ENCODE measurements at regions not wholly inside any gene's neighbourhood (a gene's known extent, or its start where the extent isn't known, plus 50 kb on each side); places are given as distances from the start of the nearest gene placed in this dataset.
A peak's percentile ranks its signal among the peaks of the same experiment; 100 is the strongest.
"Not testable (repeated sequence)": the region's sequence is repeated elsewhere in the genome, so short reads cannot be mapped to it uniquely, and the experiment has no call there.

DNA sequence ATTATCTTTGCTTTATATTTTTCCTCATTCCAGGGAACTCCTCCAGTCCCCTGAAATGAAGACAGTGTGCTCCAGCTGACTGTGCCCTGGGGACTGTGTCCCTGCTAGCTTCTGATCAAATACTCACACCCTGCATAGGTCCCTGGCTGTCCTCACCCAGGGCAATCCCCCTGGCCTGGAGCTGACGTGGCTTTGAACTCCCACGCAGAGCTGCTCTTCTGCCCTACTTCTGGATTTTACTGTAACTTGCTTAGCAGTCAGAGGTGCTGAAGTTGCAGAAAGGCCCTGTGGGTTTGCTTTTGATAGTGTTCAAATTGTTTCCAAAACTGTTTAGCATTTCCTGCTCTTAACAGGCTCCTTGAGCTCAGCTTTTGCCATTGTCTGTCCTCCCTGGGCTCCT is 186.5 kb downstream of the FASLG start:
- no peak overlapping the region for H3K9ac ChIP-seq (ENCODE audit: low read length)
- peaks cover 5% of the 10 kb centered on the region for H3K4me1 ChIP-seq (ENCODE audit: control insufficient read depth, insufficient read depth, low read length)
- H3K9me3 ChIP-seq (ENCODE audit: control insufficient read depth, low read length): no peaks in the 10 kb centered on the region
- no peaks in the 10 kb centered on the region for H3K27me3 ChIP-seq (replicated peaks; ENCODE audit: control insufficient read depth, insufficient read depth, low read length)
- DNase-seq (ENCODE audit: low read depth): peak; percentile 15
- no peak overlapping the region for H3K4me3 ChIP-seq (ENCODE audit: low read length)
- no peaks in the 10 kb centered on the region for H3K36me3 ChIP-seq (ENCODE audit: control insufficient read depth, insufficient read depth, low read length, severe bottlenecking)

- Histone ChIP-seq H3K27me3 (replicated peaks; ENCODE audit: control insufficient read depth, insufficient read depth, low read length) (no peaks in the 10 kb centered on the region), H3K9ac (ENCODE audit: low read length) (no peak overlapping the region), H3K4me3 (ENCODE audit: low read length) (no peak overlapping the region), H3K4me1 (ENCODE audit: control insufficient read depth, insufficient read depth, low read length) (peaks cover 5% of the 10 kb centered on the region), H3K9me3 (ENCODE audit: control insufficient read depth, low read length) (no peaks in the 10 kb centered on the region), H3K36me3 (ENCODE audit: control insufficient read depth, insufficient read depth, low read length, severe bottlenecking) (no peaks in the 10 kb centered on the region)
- no peak for DNase-seq (ENCODE audit: low read depth)
Measured at GRCh38 chr1:172845865-172846264, 187.0 kb downstream of the FASLG start.

DNA sequence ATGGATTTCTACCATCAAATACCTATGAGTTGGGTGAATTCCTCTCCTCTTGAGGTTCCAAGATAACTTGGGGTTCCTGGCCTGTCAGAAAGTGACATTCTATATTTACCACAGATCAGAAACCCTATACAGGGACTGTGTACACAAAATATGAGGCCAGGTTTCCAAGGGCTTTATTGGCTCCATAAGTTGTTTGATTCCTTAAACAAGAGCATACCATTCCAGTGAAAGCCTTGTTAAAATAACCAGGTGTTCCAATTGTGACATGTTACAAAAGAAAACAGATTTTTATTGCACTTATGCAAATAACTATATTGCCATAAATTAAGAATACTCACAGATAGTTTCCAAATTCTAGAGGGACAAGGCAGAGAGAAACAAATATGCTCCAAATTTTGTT is 188.9 kb downstream of the FASLG start:
- H3K9me3 ChIP-seq (ENCODE audit: control insufficient read depth, low read length); H3K4me1 ChIP-seq (ENCODE audit: control insufficient read depth, insufficient read depth, low read length): not testable (repeated sequence)

DNA sequence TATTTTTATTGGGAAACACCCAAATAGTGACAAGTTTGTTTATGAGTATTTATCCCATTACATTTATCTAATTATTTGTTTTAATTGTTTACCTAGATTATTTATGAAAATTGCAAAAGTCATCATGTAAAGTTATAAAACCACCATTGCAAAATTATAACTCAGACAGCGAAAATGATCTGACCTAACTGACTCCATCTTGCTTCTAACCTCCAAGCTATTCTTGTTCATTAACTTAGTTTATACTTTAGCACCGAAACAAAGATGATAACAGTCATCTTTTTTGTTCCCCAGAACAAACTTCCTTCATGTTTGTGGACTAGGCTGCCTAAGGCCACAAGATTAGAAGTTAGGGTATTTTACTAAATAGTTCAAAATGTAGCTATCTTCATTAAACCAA is 190.8 kb downstream of the FASLG start:
- H3K4me3 ChIP-seq (ENCODE audit: low read length): no peak overlapping the region
- no peaks in the 10 kb centered on the region for H3K9me3 ChIP-seq (ENCODE audit: control insufficient read depth, low read length)
- no peaks in the 10 kb centered on the region for H3K36me3 ChIP-seq (ENCODE audit: control insufficient read depth, insufficient read depth, low read length, severe bottlenecking)
- DNase-seq (ENCODE audit: low read depth): no peak
- no peak overlapping the region for H3K9ac ChIP-seq (ENCODE audit: low read length)
- no peaks in the 10 kb centered on the region for H3K27me3 ChIP-seq (replicated peaks; ENCODE audit: control insufficient read depth, insufficient read depth, low read length)
- peaks cover 5% of the 10 kb centered on the region for H3K4me1 ChIP-seq (ENCODE audit: control insufficient read depth, insufficient read depth, low read length)

More for the DNA sequence above, 188.9 kb downstream of the FASLG start:
- H3K27me3 ChIP-seq (replicated peaks; ENCODE audit: control insufficient read depth, insufficient read depth, low read length); H3K9ac ChIP-seq (ENCODE audit: low read length); DNase-seq (ENCODE audit: low read depth); H3K4me3 ChIP-seq (ENCODE audit: low read length); H3K36me3 ChIP-seq (ENCODE audit: control insufficient read depth, insufficient read depth, low read length, severe bottlenecking): not testable (repeated sequence)

GRCh38 chr1:172851077-172851476 is 192.2 kb downstream of the FASLG start:
- Histone ChIP-seq H3K9me3 (ENCODE audit: control insufficient read depth, low read length) (no peaks in the 10 kb centered on the region), H3K9ac (ENCODE audit: low read length) (no peak overlapping the region), H3K4me3 (ENCODE audit: low read length) (no peak overlapping the region), H3K36me3 (ENCODE audit: control insufficient read depth, insufficient read depth, low read length, severe bottlenecking) (no peaks in the 10 kb centered on the region), H3K27me3 (replicated peaks; ENCODE audit: control insufficient read depth, insufficient read depth, low read length) (no peaks in the 10 kb centered on the region), H3K4me1 (ENCODE audit: control insufficient read depth, insufficient read depth, low read length) (no peaks in the 10 kb centered on the region)
- no peak for DNase-seq (ENCODE audit: low read depth)

DNA sequence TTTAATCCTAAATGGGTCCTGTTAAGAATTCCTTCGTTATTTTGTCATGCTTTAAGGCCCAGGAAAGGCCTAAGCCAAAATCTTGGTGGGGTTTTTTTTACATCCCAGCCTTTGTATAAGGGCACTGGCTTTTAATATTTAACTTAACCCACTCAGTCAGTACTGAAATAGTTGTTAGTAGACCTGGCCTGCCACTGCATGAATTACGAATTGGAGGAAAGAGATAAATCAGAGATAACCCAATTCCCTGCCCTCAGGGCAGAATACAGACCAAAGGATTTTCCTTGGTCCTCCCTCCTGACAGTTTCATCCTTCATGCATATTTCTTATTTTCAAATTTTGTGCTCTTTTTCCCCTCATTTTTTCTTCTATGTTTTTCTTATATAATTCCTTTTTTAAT is 193.0 kb downstream of the FASLG start:
- Histone ChIP-seq H3K27me3 (replicated peaks; ENCODE audit: control insufficient read depth, insufficient read depth, low read length) (no peaks in the 10 kb centered on the region), H3K4me1 (ENCODE audit: control insufficient read depth, insufficient read depth, low read length) (no peaks in the 10 kb centered on the region), H3K36me3 (ENCODE audit: control insufficient read depth, insufficient read depth, low read length, severe bottlenecking) (no peaks in the 10 kb centered on the region), H3K9ac (ENCODE audit: low read length) (no peak overlapping the region), H3K4me3 (ENCODE audit: low read length) (no peak overlapping the region), H3K9me3 (ENCODE audit: control insufficient read depth, low read length) (no peaks in the 10 kb centered on the region)
- DNase-seq (ENCODE audit: low read depth): no peak

GRCh38 chr1:172855983-172856382 is 194.8 kb downstream of the TNFSF18 start:
- not testable (repeated sequence) for H3K4me1 ChIP-seq (ENCODE audit: control insufficient read depth, insufficient read depth, low read length); H3K4me3 ChIP-seq (ENCODE audit: low read length)

DNA sequence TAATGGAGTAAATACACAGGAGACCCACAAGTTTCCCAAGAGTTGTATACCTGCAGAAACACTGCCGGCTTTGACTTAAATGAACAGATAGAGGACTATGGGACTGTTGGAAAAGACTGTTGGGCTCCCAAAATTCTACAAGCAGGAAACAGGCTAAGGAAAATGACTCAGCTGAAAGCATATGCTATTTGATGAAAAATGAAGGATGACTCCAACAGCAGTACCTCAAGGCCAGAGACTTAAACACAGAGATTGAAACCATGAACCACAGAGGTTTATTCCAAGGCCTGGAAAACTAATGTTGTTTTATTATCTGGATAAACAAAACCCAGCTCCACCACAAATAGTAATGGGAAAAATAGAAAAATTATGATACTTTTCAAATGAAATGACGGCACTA is 187.7 kb downstream of the TNFSF18 start:
- Histone ChIP-seq H3K9ac (ENCODE audit: low read length) (no peak overlapping the region), H3K4me1 (ENCODE audit: control insufficient read depth, insufficient read depth, low read length) (peaks cover 4% of the 10 kb centered on the region), H3K27me3 (replicated peaks; ENCODE audit: control insufficient read depth, insufficient read depth, low read length) (no peaks in the 10 kb centered on the region), H3K4me3 (ENCODE audit: low read length) (no peak overlapping the region), H3K36me3 (ENCODE audit: control insufficient read depth, insufficient read depth, low read length, severe bottlenecking) (no peaks in the 10 kb centered on the region), H3K9me3 (ENCODE audit: control insufficient read depth, low read length) (peaks cover 7% of the 10 kb centered on the region)
- DNase-seq (ENCODE audit: low read depth): no peak

More at GRCh38 chr1:172855983-172856382, 194.8 kb downstream of the TNFSF18 start:
- DNase-seq (ENCODE audit: low read depth); H3K9me3 ChIP-seq (ENCODE audit: control insufficient read depth, low read length); H3K36me3 ChIP-seq (ENCODE audit: control insufficient read depth, insufficient read depth, low read length, severe bottlenecking); H3K9ac ChIP-seq (ENCODE audit: low read length); H3K27me3 ChIP-seq (replicated peaks; ENCODE audit: control insufficient read depth, insufficient read depth, low read length): not testable (repeated sequence)

- H3K27me3 ChIP-seq (replicated peaks; ENCODE audit: control insufficient read depth, insufficient read depth, low read length): no peaks in the 10 kb centered on the region
- peaks cover 7% of the 10 kb centered on the region for H3K9me3 ChIP-seq (ENCODE audit: control insufficient read depth, low read length)
- no peak overlapping the region for H3K4me3 ChIP-seq (ENCODE audit: low read length)
- H3K36me3 ChIP-seq (ENCODE audit: control insufficient read depth, insufficient read depth, low read length, severe bottlenecking): no peaks in the 10 kb centered on the region
- H3K4me1 ChIP-seq (ENCODE audit: control insufficient read depth, insufficient read depth, low read length): no peaks in the 10 kb centered on the region
- H3K9ac ChIP-seq (ENCODE audit: low read length): no peak overlapping the region
- DNase-seq (ENCODE audit: low read depth): no peak
Measured at GRCh38 chr1:172867216-172867818, 183.4 kb downstream of the TNFSF18 start.

DNA sequence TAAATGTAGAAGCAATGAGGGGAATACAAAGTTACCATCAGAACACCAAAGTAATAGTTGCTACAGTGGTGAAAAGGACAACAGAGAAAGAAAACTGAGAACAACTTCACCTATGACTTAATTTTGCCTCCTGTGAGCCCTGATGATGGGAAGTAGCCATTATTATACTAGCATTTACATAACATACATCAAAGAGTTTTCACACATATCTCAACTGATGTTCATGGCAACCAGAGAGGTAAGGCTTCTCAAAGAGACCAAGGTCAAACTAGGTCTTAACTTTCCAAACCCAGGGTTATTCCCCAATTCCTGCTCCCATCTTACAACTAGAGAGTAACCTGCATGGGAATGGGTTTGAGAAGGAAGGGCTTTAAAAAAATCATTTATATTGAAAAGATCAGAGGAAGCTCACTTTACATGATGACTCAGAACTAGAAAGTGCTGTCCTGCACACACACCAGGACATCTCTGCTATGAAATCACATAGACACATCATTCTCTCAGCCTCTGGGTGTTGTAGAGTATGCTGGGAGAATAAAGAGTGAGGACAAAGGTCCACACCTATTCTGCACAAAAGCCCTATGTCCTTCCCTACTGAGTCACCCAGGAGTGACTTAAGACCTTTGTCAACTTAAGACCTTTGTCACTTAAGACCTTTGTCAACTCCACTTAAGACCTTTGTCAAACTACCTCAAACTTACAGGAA is 179.7 kb downstream of the TNFSF18 start:
- DNase-seq (ENCODE audit: low read depth): peak; percentile 15
- H3K9ac ChIP-seq (ENCODE audit: low read length): no peak overlapping the region
- no peaks in the 10 kb centered on the region for H3K36me3 ChIP-seq (ENCODE audit: control insufficient read depth, insufficient read depth, low read length, severe bottlenecking)
- H3K9me3 ChIP-seq (ENCODE audit: control insufficient read depth, low read length): no peaks in the 10 kb centered on the region
- no peaks in the 10 kb centered on the region for H3K4me1 ChIP-seq (ENCODE audit: control insufficient read depth, insufficient read depth, low read length)
- H3K4me3 ChIP-seq (ENCODE audit: low read length): no peak overlapping the region
- H3K27me3 ChIP-seq (replicated peaks; ENCODE audit: control insufficient read depth, insufficient read depth, low read length): no peaks in the 10 kb centered on the region

DNA sequence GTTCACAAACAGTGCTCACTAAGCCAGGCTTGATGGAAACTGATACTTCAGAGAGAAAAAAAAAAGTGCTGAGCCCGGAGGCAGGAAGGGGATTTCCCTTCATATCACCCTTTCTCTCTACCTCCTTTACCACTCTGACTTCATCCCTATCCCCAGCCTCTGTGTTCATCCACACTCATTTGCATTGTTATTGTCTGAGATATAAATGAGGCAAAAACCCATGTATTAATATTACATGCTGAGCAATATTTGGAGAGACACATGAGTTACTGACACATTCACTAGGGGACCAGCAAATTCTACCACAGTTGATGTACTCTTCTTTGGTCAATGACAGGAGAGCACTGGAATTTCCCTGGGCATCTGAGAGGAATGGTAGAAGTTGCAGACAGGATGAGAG is 175.8 kb downstream of the TNFSF18 start:
- Histone ChIP-seq H3K4me1 (ENCODE audit: control insufficient read depth, insufficient read depth, low read length) (no peaks in the 10 kb centered on the region), H3K36me3 (ENCODE audit: control insufficient read depth, insufficient read depth, low read length, severe bottlenecking) (no peaks in the 10 kb centered on the region), H3K4me3 (ENCODE audit: low read length) (no peak overlapping the region), H3K9ac (ENCODE audit: low read length) (no peak overlapping the region), H3K27me3 (replicated peaks; ENCODE audit: control insufficient read depth, insufficient read depth, low read length) (no peaks in the 10 kb centered on the region), H3K9me3 (ENCODE audit: control insufficient read depth, low read length) (peaks cover 3% of the 10 kb centered on the region)
- no peak for DNase-seq (ENCODE audit: low read depth)

DNA sequence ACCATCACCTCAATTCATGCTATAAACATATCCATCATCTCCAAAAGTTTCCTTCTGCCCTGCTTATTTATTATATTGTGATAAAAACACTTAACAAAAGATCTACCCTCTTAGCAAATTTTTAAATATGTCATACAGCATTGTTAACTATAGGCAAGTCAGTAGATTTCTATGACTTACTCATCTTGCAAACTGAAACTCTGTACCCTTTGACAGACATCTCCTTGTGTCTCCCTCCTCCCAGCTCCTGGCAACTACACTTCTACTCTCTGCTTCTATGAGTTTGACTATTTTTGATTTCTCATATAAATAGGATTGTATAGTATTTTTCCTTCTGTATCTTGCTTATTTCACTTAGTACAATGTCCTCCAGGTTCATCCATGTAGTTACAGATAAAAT is 174.8 kb downstream of the TNFSF18 start:
- Histone ChIP-seq H3K4me1 (ENCODE audit: control insufficient read depth, insufficient read depth, low read length) (no peaks in the 10 kb centered on the region), H3K4me3 (ENCODE audit: low read length) (no peak overlapping the region), H3K27me3 (replicated peaks; ENCODE audit: control insufficient read depth, insufficient read depth, low read length) (no peaks in the 10 kb centered on the region), H3K9ac (ENCODE audit: low read length) (no peak overlapping the region), H3K9me3 (ENCODE audit: control insufficient read depth, low read length) (peaks cover 3% of the 10 kb centered on the region), H3K36me3 (ENCODE audit: control insufficient read depth, insufficient read depth, low read length, severe bottlenecking) (no peaks in the 10 kb centered on the region)
- no peak for DNase-seq (ENCODE audit: low read depth)

Measured in adipocyte (in vitro differentiated cells).